ENCODE measurements at regions not wholly inside any gene's neighbourhood (a gene's known extent, or its start where the extent isn't known, plus 50 kb on each side); places are given as distances from the start of the nearest gene placed in this dataset.

DNA sequence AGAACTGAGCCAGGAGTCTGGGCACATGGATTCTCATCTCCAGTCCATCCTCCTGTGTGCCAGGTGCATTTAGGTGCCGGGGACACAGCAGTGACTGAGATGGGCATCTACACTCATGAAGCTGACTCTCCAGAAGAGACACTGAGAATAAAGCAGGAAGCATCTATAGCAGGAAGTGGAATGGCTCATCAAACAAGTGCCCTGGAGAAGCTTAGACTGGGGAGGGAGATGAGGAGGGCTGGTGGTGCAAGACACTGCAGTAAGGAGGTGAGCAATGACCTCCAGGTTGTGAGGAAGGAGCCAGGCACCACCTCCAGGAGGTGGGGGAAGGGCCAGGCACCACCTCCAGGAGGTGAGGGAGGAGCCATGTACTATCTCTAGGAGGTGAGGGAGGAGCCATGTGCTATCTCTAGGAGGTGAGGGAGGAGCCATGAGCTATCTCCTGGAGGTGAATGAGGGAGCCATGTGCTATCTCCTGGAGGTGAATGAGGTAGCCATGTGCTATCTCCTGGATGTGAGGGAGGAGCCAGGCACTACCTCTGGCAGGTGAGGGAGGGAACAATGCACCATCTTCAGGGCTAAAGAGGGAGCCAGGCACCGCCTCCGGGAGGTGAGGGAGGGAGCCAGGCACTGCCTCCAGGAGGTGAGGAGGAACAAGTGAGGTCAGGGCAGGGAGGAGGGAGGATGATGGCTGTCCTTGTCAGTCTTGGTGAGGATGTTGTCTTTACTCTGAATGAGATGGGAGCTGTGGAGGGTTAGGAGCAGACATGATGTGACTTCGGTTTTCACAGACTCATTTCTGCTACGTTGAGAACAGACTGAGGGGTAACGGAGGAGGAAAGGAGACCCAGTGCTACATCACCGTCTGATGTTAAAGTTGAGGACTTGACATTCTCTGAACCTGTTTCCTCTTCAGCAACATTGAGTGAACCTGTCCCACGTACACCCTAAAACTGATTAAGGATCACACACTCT, 961.9 kb upstream of the TMEM132C start:
- no peak for DNase-seq (ENCODE audit: low read depth)

DNA sequence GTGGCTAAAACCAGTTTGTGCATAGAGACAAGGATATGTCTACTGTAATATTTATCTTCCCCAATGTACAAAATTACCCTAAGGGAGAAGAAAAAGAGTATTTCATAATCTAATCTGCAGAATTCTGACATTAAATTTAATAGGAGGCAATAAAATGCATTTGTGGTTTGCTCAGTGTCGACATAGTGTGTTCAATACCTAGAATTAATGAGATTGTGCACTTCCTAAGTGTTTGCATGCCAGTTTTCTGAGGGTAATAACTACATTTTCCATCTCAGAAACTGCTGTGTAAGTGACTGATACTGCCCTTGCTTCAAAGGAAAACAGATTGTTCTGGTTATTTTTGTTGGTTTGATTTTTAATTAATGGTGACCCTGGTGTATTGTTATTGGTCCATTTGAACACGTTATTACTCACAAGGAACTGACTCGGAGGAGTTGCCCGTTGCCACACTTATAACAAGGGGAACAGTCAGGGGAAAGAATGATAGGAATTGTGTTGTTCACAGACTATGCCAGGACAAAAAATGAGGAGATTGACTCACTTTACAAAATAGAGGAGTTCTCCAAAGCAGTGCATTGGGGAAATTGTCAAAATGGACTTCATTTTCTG, 960.3 kb upstream of the TMEM132C start:
- DNase-seq (ENCODE audit: low read depth): no peak

DNA sequence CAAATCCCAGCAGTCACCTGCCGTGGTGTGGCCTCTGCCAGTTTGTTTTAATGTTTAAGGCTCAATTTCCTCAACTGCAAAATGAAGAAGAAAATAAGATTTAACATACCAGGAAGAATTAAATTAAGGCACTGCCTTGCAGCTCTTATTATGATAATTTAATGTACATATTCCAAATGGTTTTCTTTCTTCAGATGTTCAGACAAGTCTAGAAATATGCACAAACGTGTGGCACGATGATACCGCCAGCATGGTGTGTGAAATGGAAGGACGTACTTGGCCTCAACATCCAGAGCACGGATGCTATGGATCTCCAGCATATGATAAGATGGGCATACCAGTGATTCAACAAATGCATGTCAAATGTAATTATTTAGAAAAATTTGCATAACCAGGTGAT, 959.4 kb upstream of the TMEM132C start:
- DNase-seq (ENCODE audit: low read depth): no peak

DNA sequence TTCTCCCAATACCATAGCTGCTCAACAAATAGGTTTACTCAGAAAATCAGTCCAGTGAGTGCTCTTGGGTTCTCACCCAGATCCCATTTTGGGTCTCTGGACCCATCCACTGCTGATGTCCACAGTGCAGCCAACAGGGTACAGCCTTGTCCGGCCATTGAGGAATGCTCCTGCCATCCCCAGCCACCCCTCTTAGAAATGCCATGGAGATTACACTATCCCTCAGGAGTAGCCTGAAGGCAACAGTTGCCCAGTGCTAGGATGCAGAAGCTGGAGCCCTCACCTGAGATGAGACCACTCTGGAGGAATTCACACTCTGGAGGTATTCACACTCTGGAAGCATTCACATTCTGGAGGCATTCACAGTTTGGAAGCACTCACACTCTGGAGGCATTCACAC, 958.8 kb upstream of the TMEM132C start:
- DNase-seq (ENCODE audit: low read depth): no peak

DNA sequence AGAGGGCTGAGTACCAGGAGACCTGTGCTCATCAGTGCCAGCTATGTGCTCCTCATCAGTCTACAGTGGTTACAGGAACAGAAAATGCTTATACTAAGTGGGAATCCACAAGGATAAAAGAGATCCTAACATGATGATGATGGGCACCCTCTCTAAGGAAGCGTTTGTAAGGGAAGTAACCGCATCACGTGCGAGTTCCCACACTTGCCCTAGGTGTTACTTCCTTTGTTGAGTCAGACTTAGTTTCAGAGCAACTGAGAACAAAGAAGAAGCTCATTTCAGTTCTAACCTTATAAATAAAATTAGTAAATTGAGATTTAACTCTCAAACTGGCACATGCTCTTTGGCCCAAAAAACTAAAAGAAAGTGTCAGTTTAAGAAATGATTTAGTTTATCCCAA, 956.4 kb upstream of the TMEM132C start:
- DNase-seq (ENCODE audit: low read depth): no peak

DNA sequence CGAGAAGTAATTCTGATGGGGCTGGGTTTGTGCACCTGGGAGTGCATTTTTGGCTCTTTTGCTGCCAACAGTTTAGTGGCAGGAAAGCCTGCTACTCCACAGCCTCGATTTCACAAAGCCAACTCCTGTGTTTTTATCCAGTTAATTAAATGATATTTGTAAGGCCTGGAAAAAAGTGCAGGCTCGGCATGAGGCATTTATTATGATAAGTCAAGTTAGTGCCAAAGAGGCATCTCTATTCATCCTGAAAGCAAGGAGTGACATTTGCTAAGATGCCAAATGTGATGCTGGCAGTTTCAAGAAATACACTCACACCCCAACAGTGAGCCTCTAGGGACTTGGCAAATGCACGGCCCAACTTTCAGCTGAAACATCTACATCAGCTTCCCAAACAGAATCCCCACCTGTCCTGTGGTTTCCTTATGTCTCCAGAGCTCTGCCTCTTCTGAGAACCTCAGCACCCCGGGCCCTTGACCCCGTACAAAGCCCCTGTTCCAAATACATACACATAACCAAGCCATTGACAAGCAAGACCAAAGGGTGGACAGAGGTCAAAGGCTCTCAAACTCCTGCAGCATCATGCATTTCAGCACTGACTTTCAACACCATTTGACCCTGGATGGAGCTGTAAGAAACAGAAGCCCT, 955.1 kb upstream of the TMEM132C start:
- DNase-seq (ENCODE audit: low read depth): no peak

DNA sequence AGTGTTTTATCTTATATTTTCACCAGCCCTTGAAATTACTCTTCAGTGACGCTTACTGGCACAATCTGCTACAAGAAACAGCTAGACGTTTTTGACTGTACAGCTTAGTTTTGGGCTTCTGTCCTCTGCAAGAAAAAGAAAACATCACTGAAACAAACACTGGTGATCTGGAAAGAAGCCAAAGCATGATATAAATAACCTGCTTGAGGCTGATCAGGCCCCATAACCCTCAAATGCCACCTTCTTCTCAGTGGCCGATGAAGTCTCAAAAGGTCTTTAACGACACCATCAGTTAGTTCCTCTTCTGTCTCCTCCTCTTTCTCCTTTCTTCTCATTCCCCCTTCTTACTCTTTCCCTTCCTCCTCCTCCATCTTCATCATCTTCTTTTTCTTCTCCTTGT, 942.3 kb upstream of the TMEM132C start:
- DNase-seq (ENCODE audit: low read depth): no peak

DNA sequence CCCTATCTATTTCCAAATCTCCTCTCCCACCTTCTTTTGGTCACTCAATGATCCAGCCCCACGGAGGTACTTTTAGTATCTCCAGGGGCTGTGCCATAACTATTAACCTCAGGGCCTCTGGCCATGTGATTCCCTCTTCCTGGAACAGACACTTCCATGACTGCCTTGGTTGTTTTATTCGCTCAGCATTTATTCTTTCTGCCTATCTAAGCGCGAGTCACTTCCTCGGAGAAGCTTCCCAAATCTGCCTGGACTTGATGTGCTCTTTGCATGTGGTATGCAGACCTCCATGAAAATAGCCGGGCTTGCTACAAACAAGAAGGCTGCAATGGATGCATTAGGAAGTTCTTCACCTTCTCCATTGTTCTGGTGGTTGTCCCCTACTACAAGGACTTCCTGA, 939.0 kb upstream of the TMEM132C start:
- DNase-seq (ENCODE audit: low read depth): no peak

DNA sequence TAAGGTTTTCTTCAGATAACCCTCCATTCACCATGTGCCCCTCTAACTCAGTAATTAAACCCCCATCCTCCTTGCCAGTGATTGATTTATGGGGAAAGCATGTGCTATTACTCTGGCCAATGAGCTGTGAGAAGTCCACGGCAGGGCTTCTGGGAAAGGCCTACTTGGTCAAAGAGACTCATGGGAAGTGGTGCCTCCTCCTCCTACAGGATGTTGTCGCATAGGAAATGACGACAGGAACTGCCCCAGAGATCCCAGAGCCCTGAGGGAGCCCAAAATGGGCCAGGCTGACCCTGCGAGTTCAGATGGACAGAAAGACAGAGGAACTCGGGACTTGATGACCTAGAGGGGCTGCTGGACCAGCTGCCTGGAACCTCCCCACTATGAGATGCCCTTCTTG, 938.1 kb upstream of the TMEM132C start:
- no peak for DNase-seq (ENCODE audit: low read depth)

DNA sequence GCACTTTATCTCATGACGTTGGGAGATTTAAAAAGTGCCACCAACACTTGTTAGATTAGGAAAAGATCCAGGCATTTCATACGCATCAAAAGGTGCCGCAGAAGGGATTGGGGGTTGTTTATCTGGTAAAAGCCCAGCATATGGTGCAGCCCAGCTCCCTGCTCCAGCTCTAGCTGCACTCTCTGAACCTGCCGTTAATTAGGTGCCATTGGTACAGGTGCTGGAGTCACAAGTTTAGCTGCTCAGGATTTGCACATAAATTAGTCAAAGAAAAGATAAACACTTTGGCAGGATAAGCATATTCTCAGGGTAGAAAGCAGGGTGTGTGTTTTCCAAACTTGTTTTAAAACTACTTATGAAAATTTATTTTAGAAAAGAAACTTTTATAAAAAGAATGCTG, 932.6 kb upstream of the TMEM132C start:
- no peak for DNase-seq (ENCODE audit: low read depth)

DNA sequence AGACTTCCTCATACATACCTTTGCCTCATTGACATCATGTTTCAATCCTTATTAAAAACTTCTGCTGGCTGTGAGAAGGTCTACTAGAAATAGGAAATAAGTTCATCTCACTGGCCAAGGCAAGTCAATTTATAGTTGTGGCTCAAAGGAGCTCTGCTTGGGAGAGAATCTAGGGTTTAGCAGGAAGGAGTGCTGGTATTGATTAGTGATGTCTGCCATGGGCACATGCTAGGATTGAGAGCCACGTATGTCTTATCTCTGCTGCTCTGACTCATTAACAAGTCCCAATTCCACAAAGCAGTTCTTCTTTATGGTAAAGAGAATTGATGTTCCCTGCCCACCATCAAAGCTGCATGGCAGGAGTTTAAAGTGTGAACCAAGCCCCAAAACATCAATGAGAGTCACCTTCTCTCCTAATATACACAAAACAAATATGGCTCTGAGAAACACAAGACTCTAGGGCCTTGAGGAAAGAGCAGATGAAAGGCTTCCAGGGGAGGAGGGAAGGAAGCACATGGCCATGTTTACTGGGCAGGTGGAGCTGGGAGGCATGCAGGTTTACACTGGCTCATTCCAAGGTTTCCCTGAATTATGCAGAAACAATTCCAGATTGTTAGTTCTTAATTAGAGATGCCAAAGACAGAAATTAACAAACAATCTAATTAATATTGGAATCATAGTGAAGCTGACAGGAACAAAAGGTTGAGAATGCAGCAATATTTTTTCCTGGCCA, 931.9 kb upstream of the TMEM132C start:
- no peak for DNase-seq (ENCODE audit: low read depth)

DNA sequence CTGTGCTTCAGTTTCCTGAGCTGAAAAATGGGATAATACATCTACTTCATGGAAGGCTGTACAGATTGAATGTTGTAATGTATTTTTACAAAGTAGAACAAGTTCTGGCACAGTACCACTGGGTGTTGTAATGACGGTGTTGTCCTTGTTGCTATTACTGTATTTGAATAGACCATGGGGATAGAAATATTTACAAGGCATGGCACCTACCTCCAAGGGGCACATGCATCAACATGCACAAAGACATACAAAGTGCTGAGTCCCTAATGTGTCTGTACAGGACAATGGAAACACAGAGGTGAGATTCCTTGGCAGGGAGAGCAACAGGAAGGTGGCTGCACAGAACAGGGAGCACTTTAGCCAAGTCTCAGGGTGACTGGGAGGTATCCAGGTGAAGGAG, 930.6 kb upstream of the TMEM132C start:
- DNase-seq (ENCODE audit: low read depth): no peak

DNA sequence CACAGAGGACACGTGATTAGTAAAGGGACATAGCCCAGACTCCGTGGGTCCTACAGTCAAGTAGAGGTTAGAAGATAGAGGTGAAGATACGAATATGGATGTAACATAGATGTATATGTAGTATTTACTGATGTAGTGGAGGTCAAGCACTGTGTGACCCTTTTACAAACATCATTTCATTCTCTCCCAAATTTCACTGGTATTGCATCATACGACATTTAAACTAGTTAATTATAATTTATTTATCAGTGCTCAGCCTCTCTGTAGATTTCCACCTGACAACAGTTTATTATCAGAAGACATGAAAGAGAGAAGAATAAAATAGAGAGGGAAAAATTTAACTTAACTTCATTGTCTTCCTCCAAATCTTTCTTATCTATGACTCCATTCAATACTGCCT, 927.9 kb upstream of the TMEM132C start:
- no peak for DNase-seq (ENCODE audit: low read depth)

DNA sequence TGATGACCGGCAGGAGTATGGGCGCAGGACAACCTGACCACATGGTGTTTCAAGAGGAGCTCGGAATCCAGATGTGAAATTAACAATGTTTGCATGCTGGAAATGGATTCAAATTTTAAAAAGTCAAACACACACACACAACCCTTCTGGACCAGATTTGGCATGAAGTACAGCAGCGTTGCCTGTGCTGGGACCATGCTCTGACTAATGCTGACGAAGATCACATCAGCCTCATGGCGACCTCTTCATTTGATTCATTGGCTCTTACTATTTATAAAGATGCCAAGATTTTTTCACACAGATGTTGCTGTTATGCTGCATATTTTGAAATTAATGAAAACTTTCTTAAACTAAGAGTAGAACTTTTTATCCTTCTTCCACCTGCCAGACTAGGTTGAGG, 926.6 kb upstream of the TMEM132C start:
- no peak for DNase-seq (ENCODE audit: low read depth)

DNA sequence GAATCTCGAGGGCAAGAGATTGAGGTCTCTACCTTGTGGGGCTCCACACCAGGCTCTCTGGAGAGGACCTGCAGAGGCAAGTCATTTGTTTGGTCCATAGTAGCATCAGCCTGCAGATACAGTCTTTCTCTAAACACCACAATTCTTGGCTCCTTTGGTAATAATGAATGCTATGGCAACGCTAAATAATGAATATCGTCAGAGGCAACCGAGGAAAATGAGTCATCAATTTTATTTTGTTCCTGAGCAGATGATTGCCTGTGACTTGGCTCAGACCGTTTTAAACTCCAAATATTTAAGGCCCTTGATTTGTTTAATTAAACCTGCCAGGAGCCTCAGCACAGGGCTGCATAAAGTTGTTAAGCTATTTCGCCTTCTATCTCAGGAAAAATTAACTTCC, 924.1 kb upstream of the TMEM132C start:
- DNase-seq (ENCODE audit: low read depth): no peak

DNA sequence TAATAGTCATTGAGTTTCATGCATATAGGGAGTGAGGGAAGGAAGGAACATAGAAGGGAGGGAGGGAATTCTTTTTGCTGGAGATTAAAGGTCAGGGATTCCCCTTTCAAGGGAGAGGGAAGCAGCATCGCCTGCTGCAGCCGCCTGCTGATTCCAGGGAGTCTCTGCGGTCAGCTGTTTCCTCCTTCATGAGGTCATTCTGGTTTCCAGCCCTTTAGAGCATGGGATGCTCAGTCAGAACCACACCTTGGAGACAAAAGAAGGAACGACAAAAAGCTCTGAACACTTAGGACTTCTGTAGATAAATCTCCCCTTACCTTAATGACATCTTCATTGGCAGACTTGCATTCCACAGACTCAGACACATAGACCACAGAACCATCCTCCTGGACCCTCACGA, 923.0 kb upstream of the TMEM132C start:
- no peak for DNase-seq (ENCODE audit: low read depth)

DNA sequence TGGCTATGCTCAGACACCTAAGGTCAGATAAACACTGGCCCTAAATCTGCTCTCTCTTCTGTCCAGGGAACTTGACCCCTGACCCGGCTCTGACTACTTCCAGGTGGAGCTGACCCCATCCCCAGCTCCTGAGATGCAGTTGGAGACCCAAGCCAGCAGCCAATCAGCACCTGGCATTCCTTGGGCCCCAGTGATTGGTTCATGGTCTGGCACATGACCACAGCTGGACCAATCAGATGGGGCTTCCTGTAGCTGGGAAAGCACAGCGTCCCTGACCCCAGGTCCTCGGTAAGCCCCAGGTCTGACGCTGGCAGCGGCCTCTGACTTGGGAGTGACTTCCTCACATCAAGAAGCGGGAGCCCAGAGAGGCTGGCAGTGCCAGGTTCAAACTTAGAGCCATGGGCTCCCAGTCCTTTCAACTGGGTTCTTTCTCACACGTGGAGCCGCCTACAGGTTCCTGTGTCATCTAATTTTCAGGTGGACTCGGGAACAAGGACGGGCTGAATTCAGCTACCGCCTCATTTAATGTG, 915.4 kb upstream of the TMEM132C start:
- no peak for DNase-seq (ENCODE audit: low read depth)

DNA sequence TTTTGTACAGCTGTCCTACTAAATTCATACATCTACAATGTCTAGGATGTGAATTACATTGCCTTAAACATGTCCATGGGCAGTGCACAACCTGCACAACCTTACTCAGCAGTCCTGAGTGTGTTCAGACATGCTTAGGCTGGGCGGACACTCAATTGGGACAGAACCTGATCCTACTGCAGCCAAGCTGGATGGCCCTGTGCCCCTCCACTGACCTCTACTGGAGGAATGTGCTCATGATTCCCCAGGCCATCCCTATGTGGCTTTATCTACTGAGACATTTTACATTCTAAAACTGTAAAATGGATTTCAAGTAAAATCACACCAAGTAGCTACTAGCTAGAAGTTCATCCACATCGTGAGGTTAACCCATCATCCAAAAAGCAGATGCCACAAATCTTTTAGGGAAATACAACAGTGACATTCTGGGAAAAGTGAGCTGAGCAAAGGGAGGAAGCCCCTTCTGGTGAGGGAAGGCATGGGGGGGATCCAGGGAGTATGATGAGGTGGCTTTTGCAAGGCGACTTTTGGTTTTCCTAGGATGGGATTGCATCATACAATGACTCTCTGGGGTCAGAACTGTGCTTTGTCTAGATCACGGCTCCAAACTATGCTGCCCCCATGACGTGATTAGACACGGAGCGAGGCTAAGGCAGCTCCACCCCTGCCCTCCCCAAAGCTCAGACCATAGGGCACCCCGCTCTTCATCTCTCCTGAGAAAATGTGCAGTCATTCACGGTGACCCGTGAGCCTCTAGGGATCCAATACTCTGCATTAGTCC, 911.7 kb upstream of the TMEM132C start:
- no peak for DNase-seq (ENCODE audit: low read depth)

DNA sequence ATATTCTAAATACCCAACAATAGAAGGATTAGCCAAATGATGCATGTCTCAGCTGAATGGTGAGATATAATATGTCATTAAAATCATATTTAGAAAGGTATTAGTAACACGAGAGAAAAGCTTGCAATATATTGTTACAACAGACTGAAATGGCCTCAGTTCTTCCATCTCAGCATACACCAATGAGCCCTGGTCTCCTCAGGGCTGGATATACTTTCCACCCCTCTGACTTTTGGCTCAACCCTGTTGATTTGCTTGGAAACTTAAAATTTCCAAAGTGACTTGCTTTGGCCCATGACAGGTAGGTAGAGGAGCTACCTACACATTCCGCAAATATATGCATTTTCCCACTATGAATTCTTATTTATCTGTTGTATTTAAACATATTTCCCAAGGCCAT, 908.1 kb upstream of the TMEM132C start:
- no peak for DNase-seq (ENCODE audit: low read depth)

DNA sequence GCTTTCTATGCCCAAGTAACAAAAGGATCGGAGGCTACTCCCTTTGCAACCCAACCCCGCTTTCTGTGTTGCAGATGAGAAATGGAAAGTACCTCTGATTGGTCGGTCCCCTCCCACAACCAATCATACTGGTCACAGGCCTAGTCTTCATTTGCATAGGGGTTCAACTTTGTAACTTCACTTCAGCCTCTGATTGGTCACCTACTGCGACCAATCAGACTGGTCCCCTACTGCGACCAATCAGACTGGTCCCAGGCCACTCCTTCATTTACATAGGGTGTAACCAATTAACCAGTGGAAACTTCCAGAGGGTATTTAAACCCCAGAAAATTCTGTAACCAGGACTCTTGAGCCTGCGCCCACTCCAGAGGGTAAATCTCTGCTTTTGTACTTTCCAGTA, 906.4 kb upstream of the TMEM132C start:
- DNase-seq (ENCODE audit: low read depth): no peak

DNA sequence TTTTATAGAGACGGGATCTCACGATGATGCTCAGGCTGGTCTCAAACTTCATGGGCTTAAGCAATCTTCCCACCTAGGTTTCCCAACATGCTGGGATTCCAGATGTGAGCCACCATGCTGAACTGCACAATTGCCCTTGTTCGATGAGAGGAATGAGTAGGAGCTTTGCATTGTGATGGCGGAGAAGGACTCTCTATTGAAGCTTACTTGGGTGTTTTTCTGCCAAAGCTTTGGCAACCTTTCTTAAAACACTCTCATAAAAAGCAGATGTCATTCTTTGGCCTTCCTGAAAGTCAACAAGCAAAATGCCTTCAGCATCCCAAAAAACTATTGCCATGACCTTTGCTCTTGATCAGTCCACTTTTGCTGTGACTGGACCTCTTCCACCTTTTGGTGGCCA, 904.8 kb upstream of the TMEM132C start:
- no peak for DNase-seq (ENCODE audit: low read depth)
